PC-9 (cell line): ENCODE measurements at regions not wholly inside any gene's neighbourhood (a gene's known extent, or its start where the extent isn't known, plus 50 kb on each side); places are given as distances from the start of the nearest gene placed in this dataset.

Source experiments
- EZH2 ChIP-seq: fragments of 200-600 bp; sonication (generic); IDR thresholded peaks from 2 replicates; pipeline ENCODE4 v1.8.0; 2017; ENCODE audit warnings: antibody characterized with exemption, low read depth
- TF ChIP-seq, protein P1 (sequence below): fragments of 200-600 bp; sonication (generic); conservative IDR thresholded peaks from 2 replicates; pipeline ENCODE4 v1.6.1; 2017; ENCODE audit warnings: mixed run types, antibody characterized with exemption, mild to moderate bottlenecking, moderate library complexity

DNA sequence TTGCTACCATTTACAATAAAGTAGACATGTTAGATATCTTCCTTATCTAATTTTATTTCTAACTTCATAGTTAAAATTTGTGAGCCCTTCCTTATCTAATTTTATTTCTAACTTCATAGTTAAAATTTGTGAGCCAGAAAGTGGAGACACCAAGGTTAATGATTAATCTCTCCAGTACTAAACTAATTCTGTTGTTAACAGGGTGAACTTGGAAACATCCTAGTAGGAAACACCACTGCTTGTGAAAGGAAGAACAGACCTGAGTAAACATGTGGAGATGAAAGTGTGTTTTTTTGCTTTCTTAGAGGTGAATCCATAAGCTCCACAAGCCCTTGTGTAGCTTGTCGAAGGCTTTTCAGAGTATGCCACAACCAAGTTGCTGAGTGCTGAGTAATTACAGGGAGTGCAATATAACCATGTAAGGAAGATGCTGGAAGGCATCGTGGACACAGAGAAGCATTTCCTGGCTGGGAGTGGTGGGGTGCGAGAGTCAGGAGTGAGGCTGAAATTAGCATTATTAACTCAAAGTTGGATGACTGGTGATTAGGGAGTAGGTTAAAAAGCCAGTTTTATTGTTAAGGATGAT is 118.6 kb upstream of the NEIL3 start:
- TF ChIP-seq, protein P1, sequence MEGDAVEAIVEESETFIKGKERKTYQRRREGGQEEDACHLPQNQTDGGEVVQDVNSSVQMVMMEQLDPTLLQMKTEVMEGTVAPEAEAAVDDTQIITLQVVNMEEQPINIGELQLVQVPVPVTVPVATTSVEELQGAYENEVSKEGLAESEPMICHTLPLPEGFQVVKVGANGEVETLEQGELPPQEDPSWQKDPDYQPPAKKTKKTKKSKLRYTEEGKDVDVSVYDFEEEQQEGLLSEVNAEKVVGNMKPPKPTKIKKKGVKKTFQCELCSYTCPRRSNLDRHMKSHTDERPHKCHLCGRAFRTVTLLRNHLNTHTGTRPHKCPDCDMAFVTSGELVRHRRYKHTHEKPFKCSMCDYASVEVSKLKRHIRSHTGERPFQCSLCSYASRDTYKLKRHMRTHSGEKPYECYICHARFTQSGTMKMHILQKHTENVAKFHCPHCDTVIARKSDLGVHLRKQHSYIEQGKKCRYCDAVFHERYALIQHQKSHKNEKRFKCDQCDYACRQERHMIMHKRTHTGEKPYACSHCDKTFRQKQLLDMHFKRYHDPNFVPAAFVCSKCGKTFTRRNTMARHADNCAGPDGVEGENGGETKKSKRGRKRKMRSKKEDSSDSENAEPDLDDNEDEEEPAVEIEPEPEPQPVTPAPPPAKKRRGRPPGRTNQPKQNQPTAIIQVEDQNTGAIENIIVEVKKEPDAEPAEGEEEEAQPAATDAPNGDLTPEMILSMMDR, result no peak
- TF ChIP-seq EZH2, result no peak
